DMS53 treated with DMSO at 0.1 percent for 48 hours (cell line): ENCODE measurements at regions not wholly inside any gene's neighbourhood (a gene's known extent, or its start where the extent isn't known, plus 50 kb on each side); places are given as distances from the start of the nearest gene placed in this dataset.
"Not testable (repeated sequence)": the region's sequence is repeated elsewhere in the genome, so short reads cannot be mapped to it uniquely, and the experiment has no call there.

Experiments used
- DNase-seq: peaks from one replicate; lab custom pipeline; 2025; ENCODE audit not compliant: unreplicated experiment; lab: John Stamatoyannopoulos, UW

DNA sequence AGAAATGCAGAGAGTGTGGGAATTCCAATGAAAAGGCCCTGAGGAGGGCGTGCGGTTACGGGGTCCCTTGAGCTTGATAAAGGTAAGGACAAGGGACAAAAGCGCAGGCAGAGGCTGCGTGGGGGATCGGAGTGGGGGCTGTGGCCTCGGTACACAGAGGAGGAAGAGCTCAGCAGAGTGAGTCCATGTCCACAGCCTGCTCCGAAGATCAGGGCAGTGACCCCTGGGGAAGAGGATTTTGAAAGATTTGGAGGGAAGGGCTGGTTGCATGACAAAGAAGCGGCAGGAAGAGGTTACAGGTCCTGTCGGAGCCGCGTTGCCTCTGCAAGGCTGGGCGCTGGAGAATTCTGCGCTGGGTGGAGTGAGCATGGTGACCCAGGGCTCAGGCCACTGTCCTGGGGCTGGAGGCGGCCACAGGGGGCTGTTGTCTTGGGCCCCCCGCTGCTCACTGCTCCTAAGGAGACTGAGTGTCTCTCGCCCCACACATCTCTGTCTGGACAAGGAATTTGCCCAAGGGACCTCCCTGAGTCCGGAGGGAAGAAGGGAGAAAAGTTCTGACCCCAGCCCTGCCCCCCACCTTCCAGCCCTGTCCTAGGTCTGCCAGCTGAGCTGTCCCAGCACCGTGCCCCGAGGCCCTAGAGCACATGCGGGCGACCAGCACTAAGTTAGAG is 69.8 kb upstream of the INSIG1 start:
- no peak for DNase-seq

DNA sequence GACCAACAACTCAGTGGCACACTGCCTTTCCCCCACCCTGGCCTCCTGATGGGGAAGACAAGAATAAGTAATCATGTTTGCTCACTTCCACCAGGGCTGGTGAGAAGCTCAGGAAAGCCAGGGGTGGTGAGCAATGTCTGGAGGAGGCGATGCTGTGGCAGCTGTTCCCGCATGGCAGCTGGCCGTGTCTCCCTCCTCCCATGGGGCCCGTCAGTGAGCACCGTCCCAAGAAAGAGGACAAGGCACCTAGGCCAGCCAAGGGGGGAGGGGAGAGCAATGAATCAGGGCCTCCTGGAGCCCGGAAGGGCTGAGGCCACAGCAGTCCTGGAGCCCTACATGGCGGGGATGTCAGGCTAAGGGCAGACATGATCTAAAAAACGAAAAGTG is 69.2 kb upstream of the INSIG1 start:
- no peak for DNase-seq

DNA sequence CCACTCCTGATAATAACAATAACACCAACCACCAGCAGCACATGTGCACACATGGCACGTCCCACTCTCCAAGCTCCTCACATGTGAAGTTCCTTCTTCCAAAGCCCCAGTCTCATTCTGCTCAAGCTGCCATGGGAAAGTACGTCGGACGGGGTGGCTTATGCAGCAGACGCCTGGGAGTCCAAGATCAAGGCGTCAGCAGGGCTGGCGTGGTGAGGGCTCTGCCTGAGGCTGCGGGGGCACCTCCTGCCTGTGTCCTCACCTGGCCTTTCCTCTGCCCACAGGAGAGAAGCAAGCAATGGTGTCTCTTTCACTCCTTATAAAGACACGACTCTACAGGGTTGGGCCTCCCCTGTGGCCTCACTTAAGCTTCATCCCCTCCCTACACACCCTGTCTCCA is 68.8 kb upstream of the INSIG1 start:
- DNase-seq: no peak

DNA sequence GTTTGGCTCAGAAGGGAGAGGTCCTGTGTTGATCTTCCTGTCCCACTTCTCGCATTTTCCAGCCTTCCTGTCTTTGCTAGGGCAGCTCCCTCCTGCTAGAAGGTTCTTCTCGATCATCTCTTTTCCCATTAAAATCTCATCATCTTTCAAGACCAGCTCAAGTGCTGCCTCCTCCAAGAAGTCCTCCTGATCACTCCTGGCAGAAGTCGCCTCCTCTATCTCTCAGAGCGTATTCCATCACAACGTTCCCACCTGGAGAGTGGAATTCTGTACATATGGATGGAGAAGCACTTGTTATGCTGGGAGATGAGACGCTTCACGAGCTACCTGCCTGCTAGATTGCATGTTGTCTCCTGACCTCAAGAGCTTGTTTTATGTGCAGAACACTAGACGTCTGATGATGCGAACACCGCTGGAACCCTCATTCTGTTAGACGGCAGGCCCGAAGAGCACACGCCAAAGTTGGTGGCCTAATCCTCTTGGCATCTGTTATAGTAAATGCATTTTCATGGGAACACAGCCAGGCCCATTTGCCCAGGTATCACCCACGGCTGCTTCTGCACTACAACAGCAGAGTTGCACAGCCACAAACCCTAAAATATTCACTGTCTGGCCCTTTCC is 68.0 kb upstream of the INSIG1 start:
- no peak for DNase-seq

DNA sequence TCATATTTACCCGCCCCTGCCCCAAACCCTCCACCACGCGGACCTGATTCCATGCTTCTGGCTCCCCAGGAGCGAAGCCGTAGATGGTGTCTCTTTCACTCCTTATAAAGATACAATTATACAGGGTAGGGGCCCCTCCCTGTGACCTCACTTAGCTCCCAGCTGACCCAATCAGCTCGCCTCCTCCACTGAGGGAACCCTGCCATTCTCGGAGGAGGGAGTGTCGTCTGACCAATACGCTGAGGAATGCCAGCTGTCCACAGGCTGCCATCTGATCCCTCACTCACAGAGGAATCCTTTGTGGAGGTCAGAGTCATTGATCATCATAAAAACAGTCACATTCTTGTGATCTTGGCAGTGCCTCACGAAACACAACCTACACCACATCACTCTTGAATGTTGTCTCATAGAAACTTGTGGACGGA is 67.5 kb upstream of the INSIG1 start:
- DNase-seq: no peak

DNA sequence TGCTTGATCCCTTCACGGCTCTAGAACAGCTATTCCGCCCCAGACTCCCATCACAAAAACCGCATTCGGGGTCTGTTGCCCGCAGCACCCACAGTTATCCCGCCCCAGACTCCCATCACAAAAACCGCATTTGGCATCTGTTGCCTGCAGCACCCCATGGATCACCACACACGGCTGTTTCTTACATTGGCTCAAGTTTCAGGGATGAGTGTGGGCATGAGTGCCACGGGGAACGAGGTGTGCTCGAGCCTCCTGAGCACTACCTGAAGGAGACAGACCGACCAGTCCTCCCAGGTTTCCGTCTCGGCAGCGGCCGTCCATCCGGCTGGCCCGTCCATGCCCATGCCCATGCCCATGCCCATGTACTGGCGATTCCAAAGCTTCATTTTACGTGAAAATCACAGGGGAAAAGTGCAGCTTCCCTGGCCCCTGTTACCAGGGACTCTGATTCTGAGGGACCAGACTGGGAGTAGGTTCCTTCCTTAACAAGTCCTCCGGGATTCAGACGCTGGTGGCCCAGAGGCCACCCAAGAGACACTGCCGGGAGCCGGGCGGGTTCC is 66.4 kb upstream of the INSIG1 start:
- no peak for DNase-seq

DNA sequence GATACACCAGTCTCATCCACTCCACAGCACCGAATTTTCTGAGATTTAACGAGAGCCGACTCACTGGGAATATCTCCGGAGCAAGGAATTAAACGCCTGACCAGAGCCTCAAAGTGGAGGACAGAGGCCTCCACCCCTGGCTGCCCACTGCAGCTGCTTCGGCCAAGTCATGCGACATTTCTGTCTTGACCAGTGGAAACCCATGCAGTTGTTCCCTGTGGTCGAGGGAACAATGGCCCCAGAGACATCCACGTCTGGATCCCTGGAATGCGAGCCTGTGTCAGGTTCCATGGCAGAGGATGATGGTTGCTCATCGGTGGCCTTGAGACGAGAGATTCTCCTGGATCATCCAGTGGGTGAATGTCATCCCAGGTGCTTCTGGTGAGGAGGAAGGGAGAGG is 65.7 kb upstream of the INSIG1 start:
- DNase-seq: no peak

DNA sequence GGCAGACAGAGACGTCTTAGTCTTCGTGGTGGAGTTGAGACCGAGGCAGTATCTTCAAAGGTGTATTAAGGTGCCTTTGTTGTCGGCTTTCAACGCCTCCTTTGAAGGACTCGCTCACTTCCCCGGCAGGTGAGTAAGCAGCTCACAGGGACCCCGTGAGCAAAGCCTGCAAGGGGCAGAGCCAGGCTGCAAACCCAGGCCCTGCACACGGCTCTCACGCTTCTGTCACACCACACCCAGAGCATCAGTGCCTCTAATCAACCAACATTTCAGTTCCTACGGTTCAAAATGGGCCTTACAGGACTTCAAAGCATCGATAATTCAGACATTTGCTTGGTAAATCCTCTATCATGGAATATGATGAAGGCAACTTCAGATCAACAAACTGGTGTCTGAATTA is 64.8 kb upstream of the INSIG1 start:
- DNase-seq: no peak

DNA sequence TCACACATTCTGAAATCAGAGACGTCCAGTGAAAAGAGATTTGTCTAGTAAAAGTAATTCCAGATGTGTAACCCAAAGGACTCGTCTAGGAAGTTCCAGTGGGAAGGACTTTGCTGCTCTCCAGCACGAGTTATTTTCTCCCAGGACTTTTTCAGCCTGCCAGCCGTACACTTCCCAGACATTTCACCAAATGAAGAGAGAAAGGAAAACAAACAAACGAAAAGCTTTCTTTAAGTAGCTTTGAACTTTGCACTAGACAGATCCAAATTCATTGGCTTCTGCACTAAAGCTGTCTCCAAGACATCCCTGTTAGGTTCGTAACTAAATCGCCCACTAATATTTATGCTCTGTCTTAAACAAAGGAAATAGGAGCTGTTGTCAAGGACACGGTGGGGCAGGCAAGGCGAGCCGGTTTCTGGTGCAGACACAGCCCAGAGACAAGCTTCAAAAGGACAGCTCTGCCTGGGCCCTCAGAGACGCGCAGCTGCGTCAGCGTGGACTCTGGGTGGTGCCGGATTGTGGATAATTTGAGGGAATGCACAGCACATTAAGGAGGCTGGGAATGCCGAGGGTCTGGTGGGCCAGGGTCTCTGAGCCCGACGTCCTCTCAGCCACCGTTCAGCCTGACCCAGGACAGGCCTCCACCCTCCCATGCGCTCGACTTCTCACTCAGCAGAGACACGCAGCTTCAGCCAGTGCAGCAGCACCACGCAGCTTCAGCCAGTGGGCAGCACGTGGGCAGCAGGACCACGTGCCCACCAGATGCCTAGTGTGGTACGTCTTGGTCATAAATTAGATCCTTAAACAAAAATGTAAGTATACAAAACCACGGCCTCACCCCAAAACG is 64.1 kb upstream of the INSIG1 start:
- DNase-seq: no peak

DNA sequence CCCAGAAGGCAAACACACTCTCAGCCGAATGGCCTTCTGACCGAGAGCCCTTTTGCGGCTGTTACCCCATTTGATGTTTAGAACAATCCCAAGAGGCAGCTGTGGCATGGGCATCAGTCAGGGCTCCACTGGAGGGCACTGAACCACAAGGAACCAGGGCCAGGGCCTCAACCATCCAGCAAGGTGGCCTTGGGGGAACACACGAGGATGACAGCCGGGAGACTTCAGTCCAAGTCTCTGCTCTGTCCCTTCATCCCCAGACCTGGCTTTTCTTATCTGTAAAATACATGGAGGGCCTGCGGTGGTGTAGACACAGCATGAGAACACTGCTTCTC is 63.6 kb upstream of the INSIG1 start:
- DNase-seq: no peak

DNA sequence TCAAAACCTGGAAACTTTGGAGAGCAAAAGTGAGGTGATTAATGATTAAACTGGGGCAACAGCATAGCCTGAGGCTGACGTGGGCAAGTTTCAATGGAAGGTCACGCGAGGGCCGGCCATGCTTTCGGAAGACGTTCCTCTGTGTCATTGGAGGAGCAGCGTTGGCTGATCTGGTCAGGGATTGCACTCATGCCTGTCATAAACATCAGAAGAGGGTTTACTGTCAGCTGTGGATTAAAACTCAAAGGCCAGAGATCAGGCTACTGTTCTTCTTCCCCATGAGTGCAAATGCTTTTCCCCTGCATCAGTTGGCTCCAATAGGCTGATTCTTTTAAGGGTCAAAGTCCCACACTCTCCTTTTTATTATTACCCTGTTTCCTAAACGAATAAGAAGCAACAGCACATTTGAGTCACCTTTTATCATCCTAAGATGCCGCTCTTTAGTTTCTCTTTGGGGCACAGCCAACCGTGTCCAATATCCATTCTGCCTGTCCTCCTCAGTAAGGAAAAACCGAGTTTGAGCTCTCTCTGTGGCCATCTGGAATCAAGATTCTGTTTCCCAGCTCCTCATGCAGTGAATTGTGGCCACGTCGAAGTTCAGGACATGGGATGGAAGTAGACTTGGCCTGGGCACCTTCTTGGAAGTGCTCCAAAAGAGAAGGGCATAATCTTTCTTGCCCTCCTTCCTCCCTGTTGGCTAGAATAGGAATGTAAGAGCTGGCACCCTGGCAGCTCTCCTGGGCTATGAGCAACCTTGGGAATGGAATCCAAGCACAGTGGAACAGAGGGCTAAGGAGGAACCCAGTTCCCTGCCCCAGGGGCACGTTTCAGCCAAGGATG is 62.5 kb upstream of the INSIG1 start:
- DNase-seq: no peak

DNA sequence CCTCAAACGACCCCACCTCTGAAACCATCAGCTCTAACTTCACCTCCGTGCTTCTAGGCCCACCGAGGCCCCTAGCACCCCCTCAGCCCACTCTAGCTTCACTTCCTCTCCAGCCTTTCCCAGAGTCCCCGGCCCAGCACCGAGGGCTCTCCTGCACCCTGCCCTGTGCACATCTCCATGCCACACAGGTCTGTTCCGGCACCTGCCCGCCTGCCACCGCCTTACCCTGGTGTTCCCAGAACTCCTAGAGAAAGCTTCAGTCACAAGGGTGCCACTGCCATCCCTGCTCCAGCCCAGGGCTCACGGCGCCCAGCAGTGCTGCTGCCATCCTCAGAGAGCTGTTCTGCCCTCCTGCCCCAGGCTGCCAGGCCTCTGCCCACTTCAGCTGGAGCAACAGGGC is 61.3 kb upstream of the INSIG1 start:
- DNase-seq: no peak

DNA sequence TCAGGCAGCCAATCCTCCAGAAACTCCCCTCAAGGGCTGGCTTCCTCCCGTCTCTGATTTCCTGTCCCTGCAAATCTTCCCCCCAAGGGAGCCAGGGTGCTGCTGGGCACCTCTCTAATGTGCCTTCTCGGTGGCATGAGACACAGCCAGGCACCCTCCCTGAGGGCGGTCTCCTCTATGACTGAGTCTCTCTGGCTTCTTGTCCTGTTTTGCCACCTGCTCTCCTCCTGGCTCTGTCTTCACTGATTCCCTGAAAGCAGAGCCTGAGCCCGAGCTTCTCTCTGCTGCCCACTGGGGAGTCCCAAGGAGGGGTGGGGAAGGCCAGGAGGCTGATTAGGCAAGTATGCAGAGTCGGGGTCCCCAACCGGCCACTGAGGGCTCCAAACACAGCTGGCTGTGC is 60.4 kb upstream of the INSIG1 start:
- DNase-seq: no peak

DNA sequence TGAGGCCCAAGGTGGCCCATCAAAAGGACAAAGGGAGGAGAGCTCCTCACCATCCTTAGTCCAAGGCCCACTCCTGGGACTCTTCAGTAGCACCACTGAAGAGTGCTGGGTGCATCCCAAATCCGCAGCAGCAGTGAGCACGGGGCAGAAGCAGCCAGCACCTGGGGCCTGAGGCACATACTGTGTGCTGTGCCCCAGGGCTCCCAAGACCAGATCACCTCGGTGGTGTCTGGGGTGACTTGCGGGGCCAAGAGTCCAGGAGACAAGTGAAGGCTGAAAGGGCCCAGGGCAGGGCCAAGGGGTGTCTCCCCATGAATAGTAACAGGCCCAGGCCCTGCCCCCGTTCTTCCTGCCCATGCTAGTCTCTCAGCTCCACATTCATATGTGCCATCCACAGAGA is 59.9 kb upstream of the INSIG1 start:
- DNase-seq: no peak

DNA sequence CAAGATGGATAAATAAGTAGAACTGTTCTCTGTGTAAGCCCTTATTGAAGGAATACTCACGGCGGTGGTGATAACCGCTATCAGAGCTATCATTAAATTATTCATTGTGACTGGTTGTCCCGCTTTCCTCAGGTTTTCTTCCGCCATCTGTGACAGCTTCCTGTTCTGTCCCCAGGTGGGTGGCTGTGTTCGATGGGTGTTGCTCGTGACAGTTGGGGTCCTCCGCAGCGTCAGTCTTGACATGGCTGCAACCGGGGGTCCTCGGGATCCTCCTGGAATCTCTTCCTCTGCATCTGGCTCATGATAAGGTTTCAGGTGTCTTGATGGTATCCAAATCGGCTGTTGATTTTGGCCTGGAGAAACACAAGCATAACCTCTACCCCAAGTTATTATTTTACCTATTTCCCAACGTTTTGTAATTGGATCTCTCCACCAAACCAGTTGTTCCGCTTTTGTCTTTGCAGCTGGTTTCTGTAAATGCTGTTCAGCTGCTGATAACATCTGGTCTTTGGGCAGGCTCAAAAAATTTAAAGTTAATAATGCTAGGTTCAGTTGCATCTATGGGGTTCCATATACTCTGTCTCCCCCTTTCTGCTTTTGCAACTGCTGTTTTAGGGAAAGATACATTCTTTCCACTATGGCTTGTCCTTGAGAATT is 58.1 kb upstream of the INSIG1 start:
- DNase-seq: not testable (repeated sequence)

DNA sequence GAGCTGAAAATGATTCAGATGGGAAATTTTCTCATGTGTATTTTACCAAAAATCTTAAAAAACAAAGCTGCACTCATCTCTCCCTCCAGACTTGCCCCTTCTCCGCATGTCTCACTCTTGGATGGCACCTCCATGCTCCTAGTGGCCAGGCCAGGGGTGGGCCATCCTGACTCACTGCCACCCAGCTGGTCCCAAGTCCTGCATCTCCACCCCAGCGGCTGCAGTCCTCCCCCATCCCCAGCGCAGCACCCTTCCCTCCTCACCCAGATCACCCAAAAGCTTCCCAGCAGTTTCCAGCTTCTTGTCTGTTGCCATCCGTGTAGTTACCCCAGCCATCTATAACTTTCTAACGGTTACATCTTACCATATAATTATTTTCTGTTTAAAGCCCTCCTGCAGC is 53.0 kb upstream of the INSIG1 start:
- DNase-seq: no peak

DNA sequence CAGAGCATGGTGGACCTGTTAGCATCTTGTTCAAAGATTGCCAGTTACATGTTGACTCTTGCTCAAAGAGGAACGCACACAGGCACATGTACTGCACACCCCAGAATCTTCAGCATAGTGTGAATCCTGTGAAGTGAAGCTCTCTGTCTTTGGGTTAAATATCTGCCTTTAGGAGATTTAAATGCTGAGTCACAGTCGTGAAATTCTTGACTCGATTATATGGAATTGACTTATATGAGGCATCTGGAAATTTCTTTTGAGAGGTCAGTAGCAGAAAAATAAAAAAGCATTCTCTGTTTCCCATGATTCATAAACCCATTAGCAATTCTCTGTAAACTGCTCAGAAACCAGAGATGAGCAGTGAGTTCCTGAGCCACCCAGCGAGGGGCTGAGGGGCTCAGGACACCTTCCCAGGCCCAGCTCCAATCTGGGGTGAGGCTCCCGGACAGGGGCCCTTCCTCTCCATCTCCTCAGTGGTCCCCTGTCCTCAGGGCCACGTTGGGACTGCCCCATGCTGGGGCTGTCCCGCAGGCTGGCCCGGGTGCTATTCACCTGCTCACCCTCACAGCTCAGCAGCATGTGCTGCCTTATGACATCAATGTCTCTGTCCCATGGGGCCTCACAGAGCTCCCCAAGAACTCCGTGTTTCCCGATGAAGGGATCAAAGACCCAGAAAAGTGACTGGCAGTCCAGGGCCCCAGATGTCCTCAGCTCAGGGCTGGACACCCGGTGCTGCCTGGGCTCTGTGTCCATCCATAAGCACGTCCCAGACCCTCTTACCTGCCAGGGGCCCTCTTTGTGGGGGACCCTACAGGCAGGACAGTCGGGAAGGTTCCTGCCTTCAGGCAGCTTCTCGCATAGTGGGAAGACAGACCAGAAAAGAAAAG is 50.0 kb upstream of the INSIG1 start:
- DNase-seq: no peak
